GM12872 (cell line): ENCODE measurements at regions not wholly inside any gene's neighbourhood (a gene's known extent, or its start where the extent isn't known, plus 50 kb on each side); places are given as distances from the start of the nearest gene placed in this dataset.

Experiments used
- TF ChIP-seq, protein P1 (sequence below): IDR thresholded peaks from 3 replicates; pipeline ENCODE4 v1.5.1; 2011; ENCODE audit warnings: low read depth, mild to moderate bottlenecking, low read length, moderate library complexity; ENCODE audit not compliant: insufficient read depth

DNA sequence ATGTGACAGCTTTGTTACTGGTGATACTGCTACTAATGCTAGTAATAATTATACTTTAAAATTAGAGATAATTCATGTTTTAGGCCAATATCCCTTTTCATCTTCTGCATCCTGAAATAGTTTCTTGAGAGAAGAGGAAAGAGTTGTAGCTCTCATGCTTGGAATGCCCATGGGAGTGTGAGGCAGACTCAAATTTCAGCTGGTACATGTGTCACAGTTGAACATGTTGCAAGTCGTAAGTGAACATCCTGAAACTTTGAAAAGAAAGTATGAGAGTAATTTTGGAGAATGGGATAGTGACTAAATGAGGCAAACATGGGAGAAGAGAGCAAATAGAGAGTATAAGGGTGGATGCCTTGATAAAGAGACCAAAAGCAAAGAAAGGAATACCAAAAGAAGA lies 168.0 kb downstream of the TMTC3 start:
- TF ChIP-seq, protein P1, sequence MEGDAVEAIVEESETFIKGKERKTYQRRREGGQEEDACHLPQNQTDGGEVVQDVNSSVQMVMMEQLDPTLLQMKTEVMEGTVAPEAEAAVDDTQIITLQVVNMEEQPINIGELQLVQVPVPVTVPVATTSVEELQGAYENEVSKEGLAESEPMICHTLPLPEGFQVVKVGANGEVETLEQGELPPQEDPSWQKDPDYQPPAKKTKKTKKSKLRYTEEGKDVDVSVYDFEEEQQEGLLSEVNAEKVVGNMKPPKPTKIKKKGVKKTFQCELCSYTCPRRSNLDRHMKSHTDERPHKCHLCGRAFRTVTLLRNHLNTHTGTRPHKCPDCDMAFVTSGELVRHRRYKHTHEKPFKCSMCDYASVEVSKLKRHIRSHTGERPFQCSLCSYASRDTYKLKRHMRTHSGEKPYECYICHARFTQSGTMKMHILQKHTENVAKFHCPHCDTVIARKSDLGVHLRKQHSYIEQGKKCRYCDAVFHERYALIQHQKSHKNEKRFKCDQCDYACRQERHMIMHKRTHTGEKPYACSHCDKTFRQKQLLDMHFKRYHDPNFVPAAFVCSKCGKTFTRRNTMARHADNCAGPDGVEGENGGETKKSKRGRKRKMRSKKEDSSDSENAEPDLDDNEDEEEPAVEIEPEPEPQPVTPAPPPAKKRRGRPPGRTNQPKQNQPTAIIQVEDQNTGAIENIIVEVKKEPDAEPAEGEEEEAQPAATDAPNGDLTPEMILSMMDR, result no peak

- TF ChIP-seq, protein P1, result no peak
Observed at GRCh38 chr12:88310666-88311065, 168.6 kb downstream of the TMTC3 start.

DNA sequence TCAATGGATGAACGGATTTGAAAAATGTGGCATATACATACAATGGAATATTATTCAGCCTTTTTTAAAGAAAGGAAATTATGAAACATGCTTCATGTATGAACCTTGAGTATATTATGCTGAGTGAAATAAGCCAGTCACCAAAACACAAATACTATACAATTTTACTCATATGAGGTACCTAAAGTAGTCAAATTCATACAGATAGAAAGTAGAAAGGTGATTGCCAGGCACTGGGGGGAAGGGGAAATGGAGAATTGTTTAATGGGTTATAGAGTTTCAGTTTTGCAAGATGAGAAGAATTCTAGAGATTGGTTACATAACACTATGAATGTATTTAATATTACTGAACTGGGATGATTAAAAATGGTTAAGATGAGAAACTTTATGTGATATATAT lies 171.4 kb downstream of the TMTC3 start:
- TF ChIP-seq, protein P1, result no peak

DNA sequence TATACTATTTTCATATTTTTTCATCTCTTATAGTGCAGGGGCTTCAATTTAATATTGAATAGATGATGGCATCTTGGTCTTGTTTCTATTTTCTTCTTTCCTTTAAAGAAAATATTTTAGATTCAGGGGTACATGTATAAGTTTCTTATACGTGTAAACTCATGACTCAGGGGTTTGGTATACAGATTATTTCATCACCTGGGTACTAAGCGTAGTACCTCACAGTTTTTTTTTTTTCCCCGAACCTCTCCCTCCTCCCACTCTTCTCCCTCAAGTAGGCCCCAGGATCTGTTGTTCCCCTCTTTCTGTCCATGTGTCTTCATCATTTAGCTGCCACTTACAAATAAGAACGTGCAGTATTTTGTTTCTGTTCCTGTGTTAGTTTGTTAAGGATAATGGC lies 172.6 kb downstream of the TMTC3 start:
- TF ChIP-seq, protein P1, result no peak

DNA sequence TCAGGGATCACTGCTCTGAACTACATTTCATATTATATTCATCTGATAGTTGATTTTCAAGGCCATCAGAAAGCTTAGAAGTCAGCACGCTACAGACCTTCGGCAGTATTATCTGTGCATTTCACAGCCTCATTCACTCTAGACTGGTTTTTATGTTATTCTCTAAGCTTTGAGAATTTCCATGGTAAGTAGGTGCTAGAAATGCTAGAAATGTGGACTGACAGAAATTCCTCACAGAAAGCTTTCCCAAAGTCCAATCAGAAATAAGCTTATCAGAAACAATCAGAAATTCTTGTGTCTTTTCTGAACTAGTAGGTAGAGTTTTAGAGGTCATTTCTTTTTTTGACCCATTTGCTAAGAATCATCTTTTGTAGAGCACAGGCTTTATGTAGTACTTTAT lies 176.6 kb downstream of the TMTC3 start:
- TF ChIP-seq, protein P1, result no peak

DNA sequence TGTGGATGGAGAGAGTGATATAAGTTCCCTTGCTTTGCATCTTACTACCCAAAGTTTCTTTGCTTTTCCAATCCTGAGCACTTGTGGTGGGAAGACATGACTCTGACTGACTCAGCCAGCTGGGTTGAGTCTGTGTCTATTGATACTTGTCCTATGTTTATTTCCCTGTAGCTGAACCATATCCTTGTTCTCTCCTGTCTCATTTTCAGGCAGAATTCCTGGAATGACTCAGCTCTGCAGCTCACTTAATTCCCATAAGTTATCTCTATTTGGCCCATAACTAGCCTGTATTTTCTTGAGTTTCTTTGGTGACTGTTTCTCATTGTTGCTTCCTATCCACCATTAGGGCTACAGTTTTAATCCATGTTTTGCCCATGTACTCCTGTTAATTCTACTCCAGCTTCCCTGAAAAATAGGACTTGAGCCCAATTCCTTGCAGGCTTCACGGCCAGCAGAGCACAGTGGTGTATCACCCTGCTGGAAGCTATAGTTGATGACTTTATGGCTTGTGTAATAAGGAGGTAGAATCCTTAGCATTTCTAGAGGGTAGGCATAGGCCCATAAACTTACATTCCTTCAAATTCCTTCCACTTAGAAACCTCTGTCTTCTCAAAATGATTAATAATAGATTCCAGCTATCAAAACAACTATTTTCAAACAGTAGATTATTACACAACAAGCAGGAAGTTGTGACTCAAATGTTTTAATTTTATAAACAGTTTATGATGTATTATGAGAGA lies 183.1 kb downstream of the TMTC3 start:
- TF ChIP-seq, protein P1, result no peak

GRCh38 chr12:88325816-88326189 lies 183.7 kb downstream of the TMTC3 start:
- TF ChIP-seq, protein P1, result no peak

DNA sequence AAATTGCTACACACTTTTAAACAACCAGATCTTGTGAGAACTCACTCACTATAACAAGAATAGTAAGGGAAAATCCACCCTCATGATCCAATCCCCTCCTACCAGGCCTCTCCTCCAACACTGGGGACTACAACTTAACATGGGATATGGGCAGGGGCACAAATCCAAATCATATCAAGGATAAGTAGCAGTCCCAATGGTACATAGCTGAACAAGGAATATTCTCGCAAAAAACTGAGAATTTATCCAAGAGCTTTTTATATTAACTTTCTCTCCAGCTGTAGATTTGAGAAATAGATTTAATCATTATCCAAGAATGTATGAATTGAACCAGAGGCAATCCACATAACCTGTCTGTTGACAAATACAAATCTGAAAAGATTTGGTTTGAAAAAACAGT lies 185.2 kb downstream of the TMTC3 start:
- TF ChIP-seq, protein P1, result no peak
